HG03432 (cell line): ENCODE measurements at regions not wholly inside any gene's neighbourhood (a gene's known extent, or its start where the extent isn't known, plus 50 kb on each side); places are given as distances from the start of the nearest gene placed in this dataset.

ENCODE experiments used
- ATAC-seq: cut with Tn5 transposase; IDR thresholded peaks from one replicate; pipeline ENCODE4 v1.9.1; 2021; ENCODE audit warnings: mild to moderate bottlenecking, moderate library complexity; ENCODE audit not compliant: unreplicated experiment

DNA sequence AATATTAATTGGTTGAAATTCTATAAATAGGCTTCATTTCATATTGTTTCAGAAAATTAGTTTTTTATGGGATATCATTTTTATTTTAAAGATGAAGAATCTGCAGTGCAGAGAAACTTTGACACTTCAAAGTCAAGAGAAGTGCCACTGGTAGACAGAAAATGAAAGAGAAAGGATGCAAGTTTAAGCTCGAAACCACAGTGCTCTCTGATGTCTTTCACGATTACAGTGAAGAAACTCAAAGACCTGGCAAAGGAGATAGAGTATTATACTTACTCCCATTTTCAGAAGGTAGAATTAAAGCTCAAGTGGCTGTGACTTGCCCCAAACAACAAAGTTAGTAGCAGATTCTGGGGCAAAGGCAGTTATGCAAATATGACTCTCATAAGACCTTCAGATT lies 745.4 kb downstream of the TECRL start:
- peak; percentile 98 for ATAC-seq

DNA sequence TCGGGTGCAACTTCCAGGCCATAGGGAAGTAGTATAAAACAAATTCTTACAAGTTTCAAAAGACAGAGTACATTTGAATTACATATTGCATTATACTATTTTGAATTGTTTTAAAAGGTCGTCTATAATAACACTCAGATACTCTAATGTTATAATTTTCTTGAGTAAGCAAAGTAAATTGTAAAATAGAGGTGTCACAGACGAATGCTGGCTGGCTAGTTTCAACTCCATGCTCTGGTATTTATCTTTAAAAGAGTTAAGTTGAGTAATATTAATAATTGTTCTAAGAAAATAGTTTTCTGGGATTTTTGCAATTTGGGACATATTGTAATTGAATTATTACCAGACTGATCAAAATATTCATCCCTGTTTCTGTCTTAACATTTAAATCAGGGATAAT lies 764.9 kb downstream of the TECRL start:
- ATAC-seq: no peak

DNA sequence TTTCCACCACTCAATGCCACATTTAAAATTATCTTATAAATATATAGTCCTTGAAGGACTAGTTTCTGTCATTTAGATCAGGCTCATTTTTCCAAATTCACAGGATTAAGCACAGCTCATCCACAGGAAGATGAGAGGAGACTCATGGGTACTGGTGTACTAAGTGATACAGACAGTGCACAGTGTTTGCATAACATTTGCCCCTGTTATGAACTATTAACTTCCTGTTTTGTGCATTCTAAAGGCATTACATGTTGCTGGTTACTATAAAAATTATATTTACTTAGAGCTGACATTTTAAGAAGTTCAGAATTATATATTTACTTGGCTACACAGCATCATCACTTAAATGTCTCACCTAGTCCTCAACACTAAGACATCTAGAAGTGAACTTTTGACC lies 772.0 kb downstream of the TECRL start:
- no peak for ATAC-seq

DNA sequence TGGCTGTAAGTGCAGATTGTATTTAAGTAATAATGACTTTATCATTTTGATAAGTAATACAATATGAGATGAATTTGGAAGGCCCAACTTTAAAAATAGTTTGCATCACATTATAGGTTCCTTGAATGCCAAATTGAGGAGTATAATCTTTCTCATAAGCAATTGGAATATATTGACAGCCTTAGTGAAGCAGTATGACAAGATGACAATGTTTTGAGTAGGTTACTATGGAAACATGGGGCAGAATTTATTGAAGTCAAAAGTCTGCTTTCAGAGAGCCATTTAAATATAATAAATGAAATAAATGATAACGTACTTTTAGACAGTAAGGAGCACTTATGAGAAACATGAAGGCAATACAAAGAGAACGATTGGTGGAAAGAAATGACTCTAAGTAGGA lies 776.4 kb downstream of the TECRL start:
- no peak for ATAC-seq

DNA sequence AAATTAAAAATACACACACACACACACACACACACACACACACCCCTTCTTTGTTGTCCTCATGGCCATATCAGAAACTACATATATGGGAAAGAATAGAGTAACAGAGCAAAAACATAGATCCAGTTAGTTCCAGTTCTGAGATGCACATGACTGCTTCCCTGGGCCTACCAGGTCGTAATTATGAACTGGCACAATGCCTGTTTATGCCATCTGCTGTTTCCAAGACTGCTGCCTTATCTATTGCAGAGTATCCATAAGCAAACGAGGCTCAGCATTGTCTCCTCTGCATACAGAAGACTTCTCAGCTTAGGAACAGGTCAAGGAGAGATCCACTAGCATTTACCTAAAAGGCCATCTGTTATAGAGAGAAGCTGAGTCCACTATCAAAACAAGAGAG lies 789.0 kb downstream of the TECRL start:
- ATAC-seq: no peak

DNA sequence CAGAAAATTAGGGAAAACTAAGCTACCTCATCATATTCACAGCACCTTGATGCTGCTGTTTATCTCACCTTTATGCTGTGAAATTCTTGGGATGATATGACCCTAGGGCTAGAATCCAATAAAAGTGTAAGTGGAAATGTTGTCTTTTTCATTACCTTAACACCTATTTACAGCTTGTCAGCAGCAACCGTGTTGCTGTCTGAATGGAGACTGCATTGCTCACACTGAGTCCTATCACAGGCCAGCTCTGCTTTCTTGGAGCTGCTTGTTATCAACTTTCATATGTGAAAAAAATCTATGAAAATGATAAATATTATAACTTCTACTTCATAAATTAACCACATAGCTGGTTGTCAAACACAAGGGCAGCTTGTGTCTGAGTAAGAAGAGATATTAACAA lies 789.5 kb downstream of the TECRL start:
- ATAC-seq: no peak

DNA sequence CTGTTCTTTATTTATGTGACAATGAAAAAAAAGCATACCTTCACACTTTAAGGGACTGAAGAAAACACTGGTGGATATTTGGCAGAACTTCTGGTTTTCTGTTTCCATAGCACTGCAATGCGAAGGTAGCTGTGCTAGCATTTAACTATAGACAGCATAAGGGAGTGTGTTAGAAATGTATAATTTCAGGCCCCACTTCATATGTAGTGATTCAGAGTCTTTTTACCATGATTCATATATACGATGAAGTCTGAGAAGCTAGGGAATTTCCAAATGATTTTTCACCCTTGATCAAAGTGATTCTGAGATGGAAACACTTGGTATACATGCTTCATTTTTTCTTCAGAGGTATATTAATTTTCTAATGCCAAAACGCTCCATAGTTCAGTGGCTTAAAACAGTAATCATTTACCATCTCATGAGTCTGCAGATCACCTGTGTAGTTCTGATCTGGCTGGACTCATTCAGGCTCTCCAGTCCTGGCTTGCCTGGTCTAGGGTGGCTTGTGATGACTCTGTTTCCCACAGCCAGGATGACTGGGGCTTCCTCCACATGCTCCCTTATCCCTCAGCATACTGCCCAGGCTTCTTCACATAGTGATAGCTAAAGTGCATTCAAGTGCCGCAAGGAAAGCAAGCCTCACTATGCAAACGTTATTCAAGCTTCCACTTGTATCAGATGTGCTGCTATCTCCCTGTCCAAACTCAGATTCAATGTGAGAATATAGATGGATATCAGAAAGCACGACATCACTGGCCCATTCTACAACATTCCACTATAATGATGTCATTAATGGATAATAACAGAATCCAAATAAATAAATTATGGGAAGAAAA lies 790.1 kb downstream of the TECRL start:
- ATAC-seq: no peak

DNA sequence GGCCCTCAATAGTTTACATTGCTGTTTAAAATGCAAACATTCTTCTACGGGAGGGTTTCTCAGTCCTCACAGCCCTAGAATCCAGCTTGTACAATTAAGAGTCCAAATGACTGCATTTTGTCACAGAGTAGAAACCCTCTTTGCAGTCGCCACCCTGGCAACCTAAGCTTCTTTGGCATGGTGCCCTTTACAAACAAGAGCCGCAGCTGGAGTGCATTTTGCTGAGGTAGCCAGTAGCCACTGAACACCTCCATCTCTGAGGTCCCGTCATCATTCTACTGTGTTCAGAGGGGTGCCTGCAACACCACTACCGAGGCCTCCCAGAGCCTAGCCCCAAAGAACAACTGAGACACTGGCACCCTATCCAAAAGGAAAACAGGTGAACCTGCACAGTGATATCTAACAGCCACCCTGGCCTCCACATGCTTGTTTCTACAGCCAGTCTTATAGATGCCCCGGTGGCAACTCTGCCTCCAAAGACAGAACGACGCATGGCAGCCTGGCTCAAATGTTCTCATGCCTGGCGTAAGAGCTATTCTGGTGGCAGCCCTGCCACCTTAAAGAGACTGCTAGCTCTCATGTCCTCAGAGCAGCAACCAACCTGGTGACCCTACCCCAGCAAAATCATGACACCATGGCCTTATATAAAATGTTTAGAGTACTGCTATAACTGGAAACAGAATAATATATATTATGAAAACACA lies 801.9 kb downstream of the TECRL start:
- ATAC-seq: no peak

DNA sequence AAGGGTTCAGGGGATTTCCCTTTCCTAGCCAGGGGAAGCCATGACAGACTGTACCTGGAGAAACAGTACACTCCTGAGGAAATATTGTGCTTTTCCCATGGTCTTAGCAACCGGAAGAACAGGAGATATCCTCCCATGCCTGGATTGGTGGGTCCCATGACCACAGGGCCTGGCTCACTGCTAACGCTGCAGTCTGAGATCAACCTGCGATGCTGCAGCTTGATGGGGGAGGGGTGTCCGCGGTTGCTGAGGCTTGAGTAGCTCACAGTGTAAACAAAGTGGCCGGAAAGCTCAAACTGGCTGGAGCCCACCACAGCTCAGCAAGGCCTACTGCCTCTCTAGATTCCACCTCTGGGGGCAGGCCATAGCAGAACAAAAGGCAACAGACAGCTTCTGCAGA lies 819.5 kb downstream of the TECRL start:
- ATAC-seq: no peak

DNA sequence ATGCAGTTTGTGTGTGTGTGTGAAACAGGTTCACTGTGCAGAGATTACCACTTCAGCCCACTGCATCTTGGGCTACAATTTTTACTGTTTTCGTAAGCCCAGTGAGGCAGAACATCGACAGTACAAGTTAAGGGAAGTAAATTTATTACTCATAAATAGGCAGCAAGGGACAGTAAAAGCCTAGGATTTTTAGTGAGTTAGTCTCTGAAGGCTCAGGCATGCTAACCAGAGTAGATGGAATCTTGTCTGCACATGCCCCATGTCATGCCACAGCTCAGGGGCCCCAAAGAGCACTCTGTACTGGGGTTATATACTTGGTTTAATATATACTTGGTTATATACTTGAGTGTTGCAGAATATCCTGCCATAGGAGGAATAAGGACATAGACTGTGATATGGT lies 825.7 kb downstream of the TECRL start:
- no peak for ATAC-seq

DNA sequence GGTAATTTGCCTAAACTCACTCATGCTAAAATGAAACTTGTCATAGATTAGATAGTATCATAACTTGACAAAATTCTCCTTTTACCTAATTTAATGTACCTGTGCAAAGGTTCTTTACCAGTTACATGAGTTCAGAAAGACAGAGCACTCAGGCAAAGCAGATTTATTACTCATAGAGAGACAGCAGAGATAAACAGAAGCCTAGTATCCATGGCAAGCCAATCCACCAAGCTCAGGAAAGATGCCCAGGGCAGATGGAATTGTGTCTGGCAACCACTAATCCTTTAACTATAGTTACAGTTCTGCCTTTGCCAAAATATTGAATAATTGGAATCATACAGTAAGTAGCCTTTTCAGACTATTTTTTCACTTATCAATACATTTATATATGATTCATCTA lies 826.2 kb downstream of the TECRL start:
- no peak for ATAC-seq

DNA sequence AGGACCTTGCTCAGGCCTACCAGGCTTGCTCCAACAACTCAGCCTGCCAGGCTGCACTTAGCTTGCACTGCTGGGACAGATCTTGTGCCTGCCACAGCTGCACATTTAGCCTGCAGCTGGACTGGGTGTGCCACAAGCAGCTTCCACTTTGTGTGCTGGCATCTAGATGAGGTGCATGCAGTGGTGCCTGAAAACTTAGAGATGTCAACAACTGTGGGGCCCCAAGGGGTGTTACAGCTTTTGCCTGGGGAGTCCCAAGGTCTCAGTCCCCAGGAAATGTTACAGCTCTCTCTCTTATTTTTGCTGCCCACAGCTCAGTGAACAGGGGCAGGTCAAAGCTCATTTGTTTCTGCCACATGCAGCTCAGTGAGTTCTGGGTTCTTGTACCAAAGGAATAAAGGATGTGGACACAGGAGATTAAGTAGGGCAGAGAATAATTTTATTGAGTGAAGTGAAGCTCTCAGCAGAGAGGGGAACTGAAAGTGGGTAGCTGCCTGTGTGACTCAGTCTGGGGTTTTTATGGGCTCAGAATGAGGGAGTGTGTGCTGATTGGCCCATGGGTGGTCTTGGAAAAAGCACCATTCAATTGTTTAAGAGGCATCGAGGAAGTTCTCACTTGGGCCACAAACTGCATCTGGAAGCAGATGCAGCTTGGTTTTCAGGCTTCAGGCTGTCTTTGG lies 828.3 kb downstream of the TECRL start:
- peak; percentile 90 for ATAC-seq

DNA sequence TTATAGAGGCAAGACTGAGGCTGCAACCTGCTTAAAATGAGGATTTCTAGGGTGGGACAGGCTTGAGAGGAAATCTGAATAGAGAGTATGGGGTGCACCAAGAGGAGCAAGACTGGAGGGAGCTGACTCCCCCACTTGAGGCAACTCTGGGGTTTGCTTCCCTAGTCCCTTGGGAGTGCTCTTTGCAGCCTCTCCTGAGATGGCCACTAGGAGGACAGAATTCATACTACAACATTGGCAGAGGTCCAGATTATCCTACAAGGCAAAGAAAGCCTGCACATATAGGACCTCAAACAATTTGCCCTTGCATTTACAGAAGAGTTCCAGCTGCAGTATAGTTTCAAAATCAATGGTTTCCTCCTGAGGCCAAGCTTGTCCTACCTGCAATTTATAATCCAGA lies 830.9 kb downstream of the TECRL start:
- no peak for ATAC-seq

DNA sequence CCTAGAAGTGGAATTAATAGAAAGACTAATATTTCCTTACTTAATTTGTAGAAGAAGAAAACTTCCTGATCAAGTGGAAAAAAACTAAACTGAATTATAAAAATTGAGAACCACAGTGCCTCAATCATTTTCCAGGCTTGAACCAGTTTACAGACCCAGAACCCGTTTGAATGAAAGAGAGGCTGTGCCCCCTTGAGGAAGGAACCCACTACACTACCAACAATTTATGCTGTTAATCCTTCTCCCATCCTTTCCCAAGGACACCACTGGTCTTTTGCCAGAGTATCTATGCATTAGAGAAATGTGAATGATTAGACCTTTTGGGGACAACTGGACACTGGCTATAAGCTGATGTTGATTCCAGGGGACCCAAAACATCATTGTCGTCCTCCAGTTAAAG lies 842.6 kb downstream of the TECRL start:
- ATAC-seq: no peak

DNA sequence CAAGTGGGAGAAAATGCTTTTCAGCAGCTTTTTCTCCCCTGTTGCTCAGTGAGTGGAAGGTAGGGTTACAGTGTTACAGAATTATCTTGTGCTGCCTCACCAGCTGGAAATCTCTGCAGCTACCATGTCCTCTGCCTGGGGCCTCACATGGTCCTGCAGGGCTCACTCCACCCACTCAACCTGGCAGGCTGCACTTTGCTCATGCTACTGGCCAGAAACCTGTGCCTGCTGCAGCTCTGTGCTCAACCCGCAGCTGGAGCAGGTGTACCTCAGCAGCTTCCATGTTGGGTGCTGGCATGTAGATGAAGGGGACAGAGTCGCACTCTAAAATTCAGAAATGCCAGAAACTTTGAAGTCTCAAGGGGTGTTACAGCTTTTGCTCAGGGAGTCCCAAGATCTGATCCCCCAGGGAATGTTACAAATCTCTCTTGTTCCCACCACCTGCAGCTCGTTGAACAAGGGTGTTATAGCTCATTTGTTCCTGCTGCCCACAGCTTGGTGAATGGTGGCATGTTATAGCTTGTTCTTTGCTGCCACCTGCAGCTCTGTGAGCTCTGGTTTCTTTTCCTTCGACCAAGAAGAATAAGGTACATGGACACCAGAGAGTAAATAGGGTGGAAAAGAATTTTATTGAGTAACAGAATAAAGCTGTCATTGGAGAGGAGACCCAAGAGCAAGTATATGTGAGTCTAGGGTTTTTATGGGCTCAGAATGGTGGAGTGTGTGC lies 845.8 kb downstream of the TECRL start:
- ATAC-seq: peak; percentile 80

DNA sequence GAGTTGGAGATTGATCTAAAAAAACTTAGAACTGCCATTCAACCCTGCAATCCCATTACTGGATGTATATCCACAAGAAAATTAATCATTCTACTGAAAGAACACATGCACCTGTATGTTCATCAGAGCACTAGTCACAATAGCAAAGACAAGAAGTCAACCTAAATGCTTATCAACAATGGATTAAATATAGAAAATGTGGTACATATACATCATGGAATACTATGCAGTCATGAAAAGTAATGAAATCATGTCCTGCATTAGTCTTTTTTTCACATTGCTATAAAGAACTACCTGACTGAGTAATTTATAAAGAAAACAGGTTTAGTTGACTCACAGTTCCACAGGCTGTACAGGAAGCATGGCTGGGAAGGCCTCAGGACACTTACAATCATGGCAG lies 850.5 kb downstream of the TECRL start:
- ATAC-seq: no peak

DNA sequence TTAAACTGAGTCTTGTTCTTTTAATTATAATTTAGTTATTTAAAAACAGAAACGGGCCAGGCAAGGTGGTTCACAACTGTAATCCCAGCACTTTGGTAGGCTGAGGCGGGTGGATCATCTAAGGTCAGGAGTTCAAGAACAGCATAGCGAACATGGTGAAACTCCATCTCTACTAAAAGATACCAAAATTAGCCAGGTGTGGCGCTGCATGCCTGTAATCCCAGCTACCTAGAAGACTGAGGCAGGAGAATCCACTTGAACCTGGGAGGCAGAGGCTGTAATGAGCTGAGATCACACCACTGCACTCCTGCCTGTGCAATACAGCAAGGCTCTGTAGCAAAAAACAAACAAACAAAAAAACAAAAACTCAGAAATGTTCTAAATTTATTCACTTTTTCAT lies 852.9 kb downstream of the TECRL start:
- ATAC-seq: no peak

DNA sequence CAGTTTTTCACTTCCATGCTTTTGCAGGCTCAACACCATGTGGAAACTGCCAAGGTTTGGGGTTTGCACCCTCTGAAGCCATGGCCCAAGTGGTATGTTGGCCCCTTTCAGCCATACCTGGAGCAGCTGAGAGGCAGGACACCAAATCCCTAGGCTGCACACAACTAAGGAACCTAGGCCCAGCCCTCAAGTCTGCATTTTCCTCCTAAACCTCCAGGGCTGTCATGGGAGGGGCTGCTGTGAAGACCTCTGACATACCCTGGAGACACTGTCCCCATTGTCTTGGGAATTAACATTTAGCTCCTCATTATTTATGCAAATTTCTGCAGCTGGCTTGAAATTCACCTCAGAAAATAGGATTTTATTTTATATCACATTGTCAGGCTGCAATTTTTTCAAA lies 856.1 kb downstream of the TECRL start:
- ATAC-seq: no peak

DNA sequence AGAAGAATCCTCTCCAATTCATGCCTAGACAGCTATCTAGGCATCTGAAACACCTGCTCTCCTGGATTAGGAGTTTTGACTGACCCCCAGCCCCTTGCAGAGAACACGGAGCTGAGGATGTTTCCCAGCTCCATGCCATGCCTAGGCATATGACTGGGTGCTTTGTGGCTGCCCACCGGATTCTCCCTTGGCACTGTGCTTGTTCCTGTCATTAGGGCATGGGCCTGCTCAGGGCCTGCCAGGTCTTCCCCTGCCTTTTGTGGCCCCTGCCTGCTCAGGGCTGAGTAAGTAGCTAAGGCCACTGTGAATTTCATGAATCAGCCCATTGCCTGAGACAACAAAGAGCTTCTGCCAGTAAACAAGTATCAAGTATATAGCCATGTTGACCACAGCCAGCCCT lies 867.4 kb downstream of the TECRL start:
- no peak for ATAC-seq

DNA sequence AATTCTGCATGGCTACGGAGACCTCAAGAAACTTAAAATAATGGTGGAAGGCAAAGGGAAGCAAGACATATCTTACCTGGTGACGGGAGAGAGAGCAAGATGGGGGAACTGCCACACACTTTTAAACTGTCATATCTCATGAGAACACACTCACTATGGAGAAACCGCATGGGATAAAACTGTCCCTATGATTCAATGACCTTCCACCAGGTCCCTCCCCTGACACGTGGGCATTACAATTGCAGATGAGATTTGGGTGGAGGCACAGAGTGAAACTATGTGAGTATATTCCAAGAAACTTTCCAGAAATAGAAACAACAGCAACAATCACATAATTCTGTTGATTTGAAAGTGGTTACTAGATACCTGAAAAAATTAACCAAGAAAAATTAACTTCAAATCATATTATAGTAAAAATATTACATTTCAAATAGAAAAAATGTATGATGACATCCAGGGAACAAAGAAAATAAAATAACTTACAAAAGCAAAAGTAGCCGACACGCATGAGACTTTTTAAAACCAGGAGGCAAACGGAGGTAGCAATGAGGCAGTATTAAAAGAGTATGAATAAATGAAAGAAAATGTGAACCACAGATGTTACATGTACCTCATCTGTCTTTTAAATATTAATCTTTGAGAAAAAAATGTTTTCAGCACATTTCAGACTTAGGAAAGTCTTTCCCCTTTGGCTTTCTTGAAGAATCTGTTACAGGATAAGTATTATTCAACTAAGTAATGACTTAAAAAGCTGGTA lies 879.5 kb downstream of the TECRL start:
- no peak for ATAC-seq
